Iris pigment epithelial cell (primary cell): ENCODE measurements at regions not wholly inside any gene's neighbourhood (a gene's known extent, or its start where the extent isn't known, plus 50 kb on each side); places are given as distances from the start of the nearest gene placed in this dataset.

Experiments used
- DNase-seq: peaks from one replicate; pipeline ENCODE4 v3.0.0-alpha.2; 2011; ENCODE audit warnings: low read depth

GRCh38 chr16:9469512-9469911 is 378.1 kb downstream of the HAPSTR1 start:
- DNase-seq: peak; percentile 29

- no peak for DNase-seq
These were observed 385.3 kb downstream of the HAPSTR1 start for GRCh38 chr16:9476744-9477143.

DNA sequence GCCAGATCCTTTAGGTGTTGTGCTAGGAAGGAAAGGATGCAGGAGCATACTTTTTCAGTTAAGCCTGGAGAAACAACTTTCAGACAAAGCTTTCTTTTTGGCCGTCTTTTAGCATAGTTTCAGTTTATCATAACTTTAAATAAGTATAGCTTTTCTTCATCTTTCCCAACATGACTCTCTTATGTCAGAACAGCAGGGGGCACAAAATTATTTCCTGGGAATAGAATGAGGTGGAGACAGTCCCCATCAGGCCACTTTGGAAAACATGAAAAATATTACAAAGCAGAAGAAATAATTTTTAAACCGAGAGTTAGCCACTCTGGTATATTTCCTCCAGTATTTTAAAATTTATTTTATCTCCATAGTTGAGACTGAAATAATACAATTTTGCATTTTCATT is 387.6 kb downstream of the HAPSTR1 start:
- no peak for DNase-seq

DNA sequence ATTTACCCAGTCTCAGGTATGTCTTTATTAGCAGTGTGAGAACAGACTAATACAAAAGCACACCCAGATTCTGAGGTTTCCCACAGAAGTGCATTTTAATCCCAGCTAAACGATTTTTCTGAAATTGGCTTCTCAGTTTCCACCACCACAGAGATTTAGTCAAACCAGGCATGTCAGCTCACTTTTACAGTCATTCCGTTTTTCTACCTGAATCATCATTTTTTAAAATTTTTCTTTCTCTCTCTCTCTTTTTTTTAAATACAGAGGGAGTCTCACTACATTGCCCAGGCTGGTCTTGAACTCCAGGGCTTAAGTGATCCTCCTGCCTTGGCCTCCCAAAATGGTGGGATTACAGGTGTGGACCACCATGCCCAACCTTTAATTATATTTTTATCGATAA is 389.1 kb downstream of the HAPSTR1 start:
- DNase-seq: no peak

DNA sequence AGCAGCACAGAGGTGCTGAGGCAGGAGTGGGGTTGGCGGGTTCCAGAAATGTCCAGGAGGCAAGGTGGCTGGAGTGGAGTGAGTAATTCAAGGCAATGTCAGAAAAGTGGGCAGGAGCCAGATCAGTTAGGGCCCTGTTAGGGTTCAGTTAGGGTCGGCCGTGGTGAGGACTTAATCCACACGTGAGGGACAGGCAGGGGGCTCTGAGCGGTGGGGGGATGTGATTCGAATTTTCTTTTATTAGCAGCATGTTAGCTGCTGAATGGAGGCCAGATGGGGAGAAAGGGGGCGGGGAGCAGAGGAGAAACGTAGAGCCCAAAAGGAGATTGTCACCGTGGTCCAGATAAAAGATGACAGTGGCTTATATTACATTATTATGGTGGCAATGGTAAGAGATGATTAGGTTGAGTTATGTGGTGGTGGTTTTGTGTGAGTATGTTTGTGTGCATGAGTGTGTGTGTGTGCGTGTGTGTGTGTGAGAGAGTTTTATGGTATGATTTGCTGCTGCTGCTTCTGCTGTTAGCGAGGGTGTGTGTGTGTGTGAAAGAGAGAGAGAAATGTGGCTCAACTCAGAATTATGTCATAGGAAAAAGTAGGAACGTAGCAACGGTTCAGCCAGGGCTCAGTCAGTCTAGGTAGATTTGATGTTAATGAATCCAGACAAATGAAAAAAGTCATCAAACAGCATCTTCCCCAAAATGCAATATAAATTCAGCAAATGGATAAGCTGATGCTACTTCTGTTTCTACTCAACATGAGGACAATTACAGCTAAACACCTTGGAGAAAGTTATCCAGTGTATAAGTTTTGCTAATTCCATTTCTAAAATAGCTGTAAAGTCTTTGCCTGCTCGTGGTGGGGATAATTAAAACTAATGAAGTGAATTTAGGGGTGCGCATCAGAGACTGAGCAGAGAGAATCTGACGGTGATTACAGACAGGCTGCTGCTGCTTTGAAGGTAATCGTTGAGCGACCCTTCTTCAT is 390.6 kb downstream of the HAPSTR1 start:
- DNase-seq: no peak

- DNase-seq: no peak
These were observed 393.0 kb downstream of the HAPSTR1 start for GRCh38 chr16:9484426-9484825.

GRCh38 chr16:9484881-9485280 is 393.4 kb downstream of the HAPSTR1 start:
- no peak for DNase-seq

DNA sequence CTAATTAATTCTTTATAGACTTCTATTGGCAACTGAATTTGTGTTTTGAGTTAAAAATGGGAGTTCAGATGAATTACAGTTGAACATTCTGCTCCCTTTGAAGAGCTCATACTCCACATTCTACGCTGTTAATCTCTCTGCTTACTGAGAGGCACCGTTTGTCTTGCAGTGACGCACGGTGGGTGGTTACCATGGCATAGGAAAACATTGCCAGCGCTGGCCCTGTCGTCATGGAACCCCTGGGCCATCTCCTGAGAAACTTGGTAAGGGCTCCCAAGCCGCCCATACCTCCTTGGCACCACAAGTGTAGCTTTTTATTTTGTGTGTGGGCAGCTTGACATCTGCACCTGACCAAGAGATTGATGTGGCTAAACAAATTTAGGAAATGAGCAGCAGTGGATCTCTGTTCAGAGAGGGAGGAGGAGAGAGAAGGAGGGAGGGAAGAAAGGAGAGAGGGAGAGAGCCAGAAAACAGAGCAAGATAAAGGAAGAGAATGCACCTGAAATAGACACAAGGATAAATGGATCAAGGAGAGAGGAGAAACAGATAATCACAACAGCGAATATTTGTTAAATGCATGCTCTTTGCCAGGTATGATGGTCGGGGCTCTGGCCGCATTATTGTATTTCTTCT is 398.5 kb downstream of the HAPSTR1 start:
- DNase-seq: no peak

GRCh38 chr16:9495824-9496223 is 404.4 kb downstream of the HAPSTR1 start:
- no peak for DNase-seq

DNA sequence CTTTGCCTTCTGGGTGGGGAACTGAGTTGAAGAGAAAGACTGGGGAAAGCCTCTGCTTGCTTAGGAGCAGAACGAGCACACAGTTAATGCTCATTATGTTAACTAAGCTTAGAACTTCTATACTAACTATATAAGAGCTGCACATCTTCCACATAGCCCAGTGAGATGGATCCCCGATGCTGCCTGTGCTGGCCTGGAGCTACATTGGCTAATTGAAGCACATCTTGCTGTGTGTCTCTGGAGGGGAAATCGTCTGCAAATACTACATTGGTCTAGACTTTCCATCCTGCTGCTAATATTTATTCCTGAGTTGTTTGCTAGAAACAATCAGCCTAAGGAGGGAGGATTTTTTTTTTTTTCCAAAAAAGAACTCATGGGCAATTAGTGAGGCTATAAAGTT is 406.3 kb downstream of the HAPSTR1 start:
- DNase-seq: no peak

DNA sequence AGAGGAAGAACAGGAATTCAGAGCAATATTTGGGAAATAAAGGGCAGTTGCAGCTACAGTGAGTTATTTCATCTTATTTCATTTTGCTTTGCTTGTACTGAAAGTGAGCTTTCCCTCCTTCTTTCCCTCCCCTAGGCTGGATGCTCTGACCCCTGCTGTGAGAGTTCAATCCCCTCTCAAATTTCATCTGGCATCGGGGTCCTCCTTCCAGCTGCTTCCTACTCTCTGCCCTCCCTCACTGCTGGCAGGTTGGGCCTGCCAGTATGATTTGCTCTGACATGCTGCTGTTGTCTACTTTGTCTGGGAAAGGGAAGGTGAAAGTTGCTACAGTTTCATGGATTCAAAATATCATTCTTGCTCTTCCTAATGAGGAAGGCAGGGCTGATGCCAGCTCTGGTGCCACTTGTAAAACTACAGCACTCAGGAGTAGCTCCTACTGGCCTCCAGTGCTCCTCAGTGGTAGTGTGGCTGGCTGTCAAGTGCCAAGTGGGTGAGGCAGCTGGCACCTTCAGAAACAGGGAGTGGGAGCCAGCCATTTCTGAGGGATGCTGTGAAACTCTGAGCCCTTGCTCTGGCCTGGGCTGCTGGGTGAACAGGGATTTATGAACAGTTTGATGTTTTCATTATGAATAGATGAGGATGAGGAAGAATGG is 408.6 kb downstream of the HAPSTR1 start:
- DNase-seq: no peak

- DNase-seq: no peak
These were observed 409.4 kb downstream of the HAPSTR1 start for GRCh38 chr16:9500872-9501271.

- DNase-seq: no peak
These were observed 412.0 kb downstream of the HAPSTR1 start for GRCh38 chr16:9503251-9503984.

GRCh38 chr16:9508328-9508936 is 417.0 kb downstream of the HAPSTR1 start:
- no peak for DNase-seq

DNA sequence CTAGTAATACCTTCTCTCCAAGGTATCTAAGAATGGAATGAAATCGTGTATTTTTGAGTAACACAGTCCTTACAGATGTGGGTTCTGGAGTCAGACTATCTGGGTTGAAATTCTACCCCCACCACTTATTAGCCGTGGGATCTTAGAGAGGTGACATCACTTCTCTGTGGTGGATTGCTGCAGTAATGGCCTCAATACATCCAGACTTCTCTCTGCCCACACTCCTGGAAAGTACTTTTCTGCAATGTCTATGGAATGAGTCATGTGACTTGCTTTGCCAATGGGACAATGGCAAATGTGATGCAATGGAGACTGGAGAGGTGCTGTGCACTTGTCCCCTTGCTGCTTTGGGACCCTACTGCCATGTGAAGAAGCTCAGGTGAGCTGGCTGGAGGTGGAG is 418.2 kb downstream of the HAPSTR1 start:
- no peak for DNase-seq

GRCh38 chr16:9511389-9511788 is 419.9 kb downstream of the HAPSTR1 start:
- no peak for DNase-seq

DNA sequence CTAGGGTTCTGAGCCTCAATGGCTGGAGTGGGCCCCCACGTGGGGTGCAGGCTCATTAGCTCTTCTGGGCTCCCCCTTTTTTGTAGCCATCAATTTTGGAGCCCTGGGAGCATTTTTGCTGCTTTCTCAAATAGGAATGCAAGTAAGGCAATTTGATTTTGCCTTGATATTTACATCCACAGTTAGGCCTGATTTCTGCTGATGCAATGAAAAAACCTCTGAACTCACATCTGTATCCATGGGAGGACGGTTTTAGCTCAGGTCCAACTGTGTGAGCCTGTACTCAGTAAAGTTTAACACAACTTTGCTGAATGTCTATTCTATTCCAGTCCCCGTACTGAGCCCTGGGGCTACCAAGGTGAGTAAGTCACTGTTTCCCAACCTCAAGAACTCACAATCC is 425.0 kb downstream of the HAPSTR1 start:
- DNase-seq: no peak

DNA sequence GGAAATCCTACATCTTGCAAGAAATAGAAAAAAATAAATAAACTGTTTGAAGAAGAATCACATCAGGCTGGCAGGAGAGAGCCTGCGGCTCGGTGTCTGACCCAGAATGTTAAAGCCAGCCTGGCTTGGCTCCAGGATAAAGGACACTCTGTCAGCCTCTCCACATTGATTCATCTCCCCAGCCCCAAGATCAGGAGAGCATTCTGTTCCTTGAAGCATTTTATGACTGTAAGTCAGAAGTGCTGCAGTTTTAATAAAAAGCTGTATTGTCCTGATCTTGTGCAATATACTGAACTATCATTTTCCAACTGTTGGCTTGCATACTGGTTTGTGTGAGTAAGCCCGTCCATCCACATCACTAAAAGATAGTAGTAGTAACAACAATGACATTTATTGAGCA is 426.6 kb downstream of the HAPSTR1 start:
- no peak for DNase-seq

DNA sequence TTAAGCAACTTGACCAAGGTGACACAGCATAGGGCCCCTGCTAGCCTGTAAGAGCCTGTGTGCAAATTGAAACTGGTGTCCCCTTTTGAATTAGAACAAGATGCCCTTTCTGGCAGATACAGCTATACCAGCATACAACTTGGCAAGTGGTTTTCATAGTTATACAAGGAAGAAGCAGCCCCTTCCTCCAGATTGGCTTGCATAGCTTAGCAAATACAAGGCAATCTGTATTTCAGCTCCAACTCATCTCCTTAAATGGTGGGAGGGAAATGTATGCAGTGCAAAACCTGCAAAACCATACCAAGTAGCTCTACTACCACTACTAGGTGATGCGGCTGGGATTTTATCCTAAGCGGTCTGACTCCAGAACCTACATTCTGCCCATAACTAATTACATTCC is 427.1 kb downstream of the HAPSTR1 start:
- DNase-seq: no peak

GRCh38 chr16:9521749-9522370 is 430.4 kb downstream of the HAPSTR1 start:
- no peak for DNase-seq

- DNase-seq: no peak
These were observed 431.2 kb downstream of the HAPSTR1 start for GRCh38 chr16:9522614-9523013.
